Ectodermal cell (in vitro differentiated cells): ENCODE measurements at regions not wholly inside any gene's neighbourhood (a gene's known extent, or its start where the extent isn't known, plus 50 kb on each side); places are given as distances from the start of the nearest gene placed in this dataset.

Experiments used
- H3K27ac ChIP-seq: 2 replicates; pipeline ENCODE4 v1.7.0; 2013; ENCODE audit warnings: mild to moderate bottlenecking, low read depth, low read length; ENCODE audit not compliant: insufficient read depth, poor library complexity, severe bottlenecking
- H3K27me3 ChIP-seq: 2 replicates; pipeline ENCODE4 v1.7.0; 2013; ENCODE audit warnings: mild to moderate bottlenecking, low read length; ENCODE audit not compliant: insufficient read depth, control insufficient read depth, poor library complexity, severe bottlenecking
- H3K36me3 ChIP-seq: one replicate; pipeline ENCODE4 v1.7.0; 2013; ENCODE audit warnings: low read length; ENCODE audit not compliant: control insufficient read depth, insufficient read depth
- H3K4me1 ChIP-seq: one replicate; pipeline ENCODE4 v1.7.0; 2013; ENCODE audit warnings: low read length; ENCODE audit not compliant: control insufficient read depth, insufficient read depth
- H3K4me3 ChIP-seq: 2 replicates; pipeline ENCODE4 v1.7.0; 2013; ENCODE audit warnings: low read depth, low read length, control low read depth; ENCODE audit not compliant: insufficient read depth
- H3K9me3 ChIP-seq: 2 replicates; pipeline ENCODE4 v1.7.0; 2013; ENCODE audit warnings: mild to moderate bottlenecking, low read length, moderate library complexity; ENCODE audit not compliant: control insufficient read depth
- WGBS, 2 experiments: methylation state at CpG; one replicate each; pipeline ENCODE4 v1.1.7; 2013; ENCODE audit warnings: missing lambda C conversion rate in 2 of 2; 5-methylcytosine and 5-hydroxymethylcytosine counted together

- 23 to 24% methylated on average over 22 of the region's 22 CpGs for WGBS, 2 experiments
- Histone ChIP-seq H3K9me3 (no peaks in the 10 kb centered on the region), H3K4me3 (no peak overlapping the region), H3K27ac (no peak overlapping the region), H3K4me1 (peaks cover 23% of the 10 kb centered on the region), H3K36me3 (no peaks in the 10 kb centered on the region), H3K27me3 (no peaks in the 10 kb centered on the region)
Measured at GRCh38 chr22:27573280-27574001, 228.1 kb downstream of the MN1 start.

DNA sequence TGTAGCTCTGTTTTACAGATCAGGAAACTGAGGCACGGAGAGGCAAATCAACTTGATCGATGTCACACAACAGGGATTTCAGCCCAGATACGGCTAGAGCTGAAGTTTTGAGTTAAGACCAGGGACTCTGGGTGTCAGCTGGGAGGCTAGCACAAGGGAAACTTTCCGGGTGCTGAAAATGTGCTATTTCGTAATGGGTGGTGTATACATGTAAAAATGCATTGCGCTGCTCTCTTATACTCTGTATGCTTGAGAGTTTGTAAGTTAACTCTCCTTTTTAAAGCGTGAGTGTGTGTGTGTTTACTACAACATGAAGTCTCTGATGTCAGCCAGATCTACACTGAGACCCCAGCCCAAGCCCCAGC is 227.6 kb downstream of the MN1 start:
- no peak overlapping the region for H3K4me3 ChIP-seq
- H3K9me3 ChIP-seq = no peaks in the 10 kb centered on the region
- no peaks in the 10 kb centered on the region for H3K36me3 ChIP-seq
- peaks cover 23% of the 10 kb centered on the region for H3K4me1 ChIP-seq
- H3K27me3 ChIP-seq = no peaks in the 10 kb centered on the region
- H3K27ac ChIP-seq = no peak overlapping the region
- WGBS, 2 experiments = 88 to 92% methylated on average over 7 of the region's 7 CpGs

DNA sequence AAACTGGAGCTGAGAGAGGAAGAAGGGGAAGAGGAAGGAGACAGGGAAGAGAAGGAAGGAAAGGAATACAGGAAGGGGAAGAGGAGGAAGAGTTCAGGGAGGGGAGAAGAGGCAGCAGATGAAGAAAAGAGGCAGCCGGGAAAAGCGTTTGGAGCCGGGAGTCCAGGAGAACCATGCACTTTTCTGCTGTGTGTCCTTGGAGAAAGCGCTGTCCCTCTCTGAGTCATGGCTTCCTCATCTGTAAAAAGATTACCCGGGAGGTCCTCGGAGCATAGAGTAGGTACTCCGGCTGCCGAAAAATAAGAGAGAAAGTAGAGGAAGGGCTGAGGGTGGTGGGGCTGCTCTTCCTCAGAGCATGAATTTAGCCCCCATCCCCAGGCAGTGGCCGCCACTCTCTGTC is 226.9 kb downstream of the MN1 start:
- WGBS, 2 experiments = 90 to 92% methylated on average over 9 of the region's 9 CpGs
- no peak overlapping the region for H3K27ac ChIP-seq

DNA sequence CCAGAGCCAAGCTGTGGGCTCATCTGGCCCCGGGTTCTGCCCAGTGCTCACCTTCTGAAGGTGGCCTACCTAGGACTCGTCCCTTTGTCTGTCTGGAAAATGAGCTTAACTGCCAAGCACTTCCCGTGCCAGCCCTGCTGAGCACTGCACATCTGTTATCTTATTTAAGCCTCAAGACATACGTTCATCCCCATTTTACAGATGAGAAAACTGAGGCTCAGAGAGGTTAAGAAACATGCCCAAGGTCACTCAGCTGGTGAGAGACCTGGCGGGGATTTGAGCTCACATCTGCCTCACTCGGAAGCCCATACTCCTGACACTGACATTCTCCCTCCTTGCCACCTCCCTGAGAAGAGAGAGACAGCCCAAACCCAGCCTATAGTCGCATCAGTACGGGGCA is 226.2 kb downstream of the MN1 start:
- Histone ChIP-seq H3K27ac (no peak overlapping the region), H3K27me3 (no peaks in the 10 kb centered on the region), H3K9me3 (no peaks in the 10 kb centered on the region), H3K4me3 (no peak overlapping the region), H3K4me1 (peaks cover 23% of the 10 kb centered on the region), H3K36me3 (no peaks in the 10 kb centered on the region)
- 93 to 96% methylated on average over 8 of the region's 8 CpGs for whole genome bisulfite sequencing, 2 experiments

More for the DNA sequence above, 226.9 kb downstream of the MN1 start:
- Histone ChIP-seq H3K27me3 (no peaks in the 10 kb centered on the region), H3K4me3 (no peak overlapping the region), H3K4me1 (peaks cover 23% of the 10 kb centered on the region), H3K36me3 (no peaks in the 10 kb centered on the region), H3K9me3 (no peaks in the 10 kb centered on the region)

DNA sequence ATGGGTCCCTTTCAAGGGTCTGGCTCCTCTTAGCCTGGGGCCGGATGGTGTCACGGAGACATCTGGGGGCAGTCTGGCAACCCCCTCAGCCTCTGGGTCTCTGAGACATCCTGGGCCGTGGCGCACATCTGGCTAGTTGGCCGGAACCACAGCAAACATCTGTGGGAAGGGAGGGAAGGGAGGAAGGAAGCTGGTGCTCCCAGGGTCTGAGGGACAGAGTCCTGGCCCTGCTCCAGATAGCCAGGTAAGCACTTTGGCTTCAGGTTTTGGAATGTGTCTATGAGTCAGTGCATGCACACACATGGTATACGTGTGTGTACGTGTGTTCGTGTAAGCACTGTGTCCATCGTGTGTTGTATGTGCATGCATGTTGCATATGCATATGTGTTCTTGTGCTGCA is 225.1 kb downstream of the MN1 start:
- H3K27ac ChIP-seq = no peak overlapping the region
- peaks cover 22% of the 10 kb centered on the region for H3K4me1 ChIP-seq
- H3K27me3 ChIP-seq = no peaks in the 10 kb centered on the region
- H3K4me3 ChIP-seq = no peak overlapping the region
- no peaks in the 10 kb centered on the region for H3K36me3 ChIP-seq
- WGBS, 2 experiments = 93 to 94% methylated on average over 9 of the region's 9 CpGs
- H3K9me3 ChIP-seq = no peaks in the 10 kb centered on the region

DNA sequence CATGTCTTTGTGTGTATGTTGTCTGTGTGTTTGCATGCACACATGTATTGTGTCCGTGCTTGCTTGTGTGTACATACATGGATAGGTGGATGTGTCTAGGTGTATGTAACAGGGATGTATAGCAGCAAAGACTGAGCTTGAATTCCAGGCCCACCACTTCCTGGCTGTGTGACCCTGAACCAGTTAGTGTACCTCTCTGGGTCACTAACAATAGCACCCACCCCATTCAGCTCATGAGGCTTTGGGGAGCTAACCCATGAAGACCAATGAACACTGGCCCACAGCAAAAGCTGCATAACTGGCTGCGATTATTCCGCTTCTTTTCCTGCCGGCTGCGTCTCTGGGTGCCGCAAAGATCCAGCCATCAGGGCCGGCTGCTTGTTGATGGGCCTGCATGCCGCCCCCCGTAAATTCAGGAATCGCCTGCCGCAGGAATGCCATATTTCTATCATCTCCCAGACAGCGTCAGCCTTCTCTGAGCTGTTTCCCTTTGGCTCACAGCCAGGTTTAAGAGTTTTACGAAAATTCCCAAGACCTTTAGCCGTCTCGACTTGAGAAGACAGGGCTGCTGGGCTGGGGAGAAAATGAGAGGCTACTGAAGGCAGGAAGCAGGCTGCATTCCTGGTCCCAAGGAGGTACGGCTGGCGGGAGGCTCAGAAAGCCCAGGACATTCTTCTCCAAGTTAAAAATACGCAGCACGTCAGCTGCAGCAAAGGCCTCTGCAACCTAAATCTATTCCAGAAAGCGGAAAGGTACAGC is 224.6 kb downstream of the MN1 start:
- H3K36me3 ChIP-seq = no peaks in the 10 kb centered on the region
- no peak overlapping the region for H3K27ac ChIP-seq
- H3K9me3 ChIP-seq = no peaks in the 10 kb centered on the region
- H3K27me3 ChIP-seq = no peaks in the 10 kb centered on the region
- peaks cover 16% of the 10 kb centered on the region for H3K4me1 ChIP-seq
- H3K4me3 ChIP-seq = no peak overlapping the region
- 85 to 90% methylated on average over 20 of the region's 20 CpGs for WGBS, 2 experiments

- Histone ChIP-seq H3K9me3 (no peaks in the 10 kb centered on the region), H3K27ac (no peak overlapping the region), H3K36me3 (no peaks in the 10 kb centered on the region), H3K4me3 (no peak overlapping the region), H3K27me3 (no peaks in the 10 kb centered on the region), H3K4me1 (peaks cover 16% of the 10 kb centered on the region)
- 90 to 92% methylated on average over 12 of the region's 12 CpGs for WGBS, 2 experiments
Measured at GRCh38 chr22:27577574-27577969, 224.0 kb downstream of the MN1 start.

DNA sequence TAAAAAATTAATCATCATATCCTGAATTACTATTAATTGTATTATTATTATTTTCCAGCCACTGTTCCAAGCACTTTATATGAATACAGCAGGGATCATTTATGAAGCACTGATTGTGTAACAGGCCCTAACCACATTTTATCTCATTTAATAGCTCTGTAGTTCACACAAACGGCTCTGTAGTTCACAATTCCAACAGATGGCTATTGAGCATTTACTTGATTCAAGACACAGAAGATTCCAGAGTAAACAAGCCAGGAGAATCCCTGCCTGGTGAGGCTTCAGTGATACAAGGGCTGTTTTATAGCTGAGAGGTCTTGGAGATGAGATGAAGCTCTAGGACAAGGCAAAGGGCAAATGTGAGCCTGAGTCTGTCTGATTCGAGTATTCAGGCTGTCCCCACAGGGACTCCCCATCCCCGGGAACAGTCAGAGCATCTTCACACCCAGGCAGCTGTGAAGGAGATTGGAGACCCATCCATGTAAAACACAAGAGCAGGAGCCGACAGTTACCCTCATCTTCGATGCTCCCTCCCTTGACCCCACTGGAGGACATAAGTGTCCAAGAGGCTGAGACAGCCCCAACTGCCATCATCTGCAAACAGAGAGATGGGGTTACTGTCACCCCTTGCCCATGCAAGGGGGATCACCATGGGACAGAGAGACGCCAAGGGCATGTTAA is 222.5 kb downstream of the MN1 start:
- no peaks in the 10 kb centered on the region for H3K27me3 ChIP-seq
- no peak overlapping the region for H3K4me3 ChIP-seq
- H3K36me3 ChIP-seq = no peaks in the 10 kb centered on the region
- no peaks in the 10 kb centered on the region for H3K9me3 ChIP-seq
- WGBS, 2 experiments = 89 to 92% methylated on average over 6 of the region's 6 CpGs
- H3K27ac ChIP-seq = no peak overlapping the region
- H3K4me1 ChIP-seq = peaks cover 6% of the 10 kb centered on the region

DNA sequence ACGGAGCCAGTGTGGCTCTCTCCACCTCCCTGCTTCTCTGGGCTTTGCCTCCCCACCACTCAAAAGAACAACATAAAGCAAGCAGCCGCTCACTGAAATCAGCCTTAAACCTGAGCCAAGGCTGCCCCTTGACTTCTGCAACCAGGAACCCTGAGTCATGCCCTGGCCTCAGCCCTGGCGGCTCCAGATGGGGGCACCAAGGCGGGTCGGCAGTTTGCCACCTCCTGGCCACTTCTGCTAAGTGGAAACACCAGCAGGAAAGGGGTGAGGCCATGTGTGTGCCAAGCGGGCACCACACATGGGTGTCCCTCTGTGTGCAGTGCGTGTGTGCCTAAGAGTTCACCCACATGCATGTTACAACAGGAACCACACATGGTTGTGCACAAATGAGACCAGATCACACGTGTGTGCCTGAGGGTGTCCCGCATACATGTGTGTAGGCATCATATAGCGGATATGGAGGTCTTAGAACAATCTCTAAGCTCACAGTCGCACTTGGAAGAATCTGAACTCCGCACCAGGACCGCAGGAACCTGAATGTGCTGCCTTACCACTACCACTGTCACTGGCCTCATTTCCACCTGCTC is 221.2 kb downstream of the MN1 start:
- Histone ChIP-seq H3K9me3 (no peaks in the 10 kb centered on the region), H3K4me1 (peaks cover 6% of the 10 kb centered on the region), H3K36me3 (no peaks in the 10 kb centered on the region), H3K4me3 (no peak overlapping the region), H3K27ac (no peak overlapping the region), H3K27me3 (no peaks in the 10 kb centered on the region)
- 94 to 96% methylated on average over 13 of the region's 13 CpGs for WGBS, 2 experiments

- Histone ChIP-seq H3K4me3 (no peak overlapping the region), H3K27me3 (no peaks in the 10 kb centered on the region), H3K27ac (no peak overlapping the region), H3K9me3 (no peaks in the 10 kb centered on the region), H3K4me1 (peaks cover 6% of the 10 kb centered on the region), H3K36me3 (no peaks in the 10 kb centered on the region)
- WGBS, 2 experiments = 94% methylated on average over 8 of the region's 8 CpGs
Measured at GRCh38 chr22:27581236-27581635, 220.3 kb downstream of the MN1 start.
